ENCODE measurements at regions not wholly inside any gene's neighbourhood (a gene's known extent, or its start where the extent isn't known, plus 50 kb on each side); places are given as distances from the start of the nearest gene placed in this dataset.

- no peak for DNase-seq (ENCODE audit: low spot score)
These were observed 199.9 kb upstream of the NEIL3 start for GRCh38 chr4:177109769-177110168.

- DNase-seq (ENCODE audit: low spot score): no peak
These were observed 193.5 kb upstream of the NEIL3 start for GRCh38 chr4:177116161-177116560.

- DNase-seq (ENCODE audit: low spot score): no peak
These were observed 192.4 kb upstream of the NEIL3 start for GRCh38 chr4:177117256-177117655.

GRCh38 chr4:177118596-177118995, 191.1 kb upstream of the NEIL3 start:
- no peak for DNase-seq (ENCODE audit: low spot score)

- no peak for DNase-seq (ENCODE audit: low spot score)
These were observed 190.6 kb upstream of the NEIL3 start for GRCh38 chr4:177119021-177119471.

- DNase-seq (ENCODE audit: low spot score): no peak
These were observed 190.0 kb upstream of the NEIL3 start for GRCh38 chr4:177119691-177120090.

GRCh38 chr4:177123811-177124210, 185.9 kb upstream of the NEIL3 start:
- no peak for DNase-seq (ENCODE audit: low spot score)

- DNase-seq (ENCODE audit: low spot score): no peak
These were observed 185.2 kb upstream of the NEIL3 start for GRCh38 chr4:177124349-177125064.

- no peak for DNase-seq (ENCODE audit: low spot score)
These were observed 184.0 kb upstream of the NEIL3 start for GRCh38 chr4:177125656-177126055.

- no peak for DNase-seq (ENCODE audit: low spot score)
These were observed 182.0 kb upstream of the NEIL3 start for GRCh38 chr4:177127658-177128057.

GRCh38 chr4:177128306-177128705, 181.4 kb upstream of the NEIL3 start:
- DNase-seq (ENCODE audit: low spot score): no peak

GRCh38 chr4:177131736-177132135, 177.9 kb upstream of the NEIL3 start:
- DNase-seq (ENCODE audit: low spot score): no peak

- DNase-seq (ENCODE audit: low spot score): no peak
These were observed 162.0 kb upstream of the NEIL3 start for GRCh38 chr4:177147668-177148067.

- DNase-seq (ENCODE audit: low spot score): no peak
These were observed 154.2 kb upstream of the NEIL3 start for GRCh38 chr4:177155454-177155853.

GRCh38 chr4:177159600-177159999, 150.1 kb upstream of the NEIL3 start:
- DNase-seq (ENCODE audit: low spot score): no peak

GRCh38 chr4:177161781-177162180, 147.9 kb upstream of the NEIL3 start:
- no peak for DNase-seq (ENCODE audit: low spot score)

GRCh38 chr4:177163532-177163931, 146.1 kb upstream of the NEIL3 start:
- no peak for DNase-seq (ENCODE audit: low spot score)

- no peak for DNase-seq (ENCODE audit: low spot score)
These were observed 138.1 kb upstream of the NEIL3 start for GRCh38 chr4:177171588-177171987.

- DNase-seq (ENCODE audit: low spot score): no peak
These were observed 134.2 kb upstream of the NEIL3 start for GRCh38 chr4:177175473-177175872.

GRCh38 chr4:177177541-177178081, 132.1 kb upstream of the NEIL3 start:
- DNase-seq (ENCODE audit: low spot score): no peak

- no peak for DNase-seq (ENCODE audit: low spot score)
These were observed 131.4 kb upstream of the NEIL3 start for GRCh38 chr4:177178246-177178645.

GRCh38 chr4:177182166-177182565, 127.5 kb upstream of the NEIL3 start:
- DNase-seq (ENCODE audit: low spot score): no peak

GRCh38 chr4:177182728-177183127, 126.9 kb upstream of the NEIL3 start:
- DNase-seq (ENCODE audit: low spot score): no peak

- no peak for DNase-seq (ENCODE audit: low spot score)
These were observed 124.5 kb upstream of the NEIL3 start for GRCh38 chr4:177185151-177185550.
